HCT116 (cell line): ENCODE measurements at regions not wholly inside any gene's neighbourhood (a gene's known extent, or its start where the extent isn't known, plus 50 kb on each side); places are given as distances from the start of the nearest gene placed in this dataset.

ENCODE experiments used
- EZH2phosphoT487 ChIP-seq: fragments of 200-600 bp; IDR thresholded peaks from 2 replicates; pipeline ENCODE4 v1.6.1; 2018; ENCODE audit warnings: antibody characterized with exemption, borderline replicate concordance
- POLR2A ChIP-seq: IDR thresholded peaks from 2 replicates; pipeline ENCODE4 v1.7.0; 2011; ENCODE audit warnings: borderline replicate concordance; ENCODE audit not compliant: insufficient read depth, insufficient read length; ENCODE audit errors: extremely low read depth

- TF ChIP-seq POLR2A (no peak), EZH2phosphoT487 (no peak)
Measured at GRCh38 chr7:68601826-68602225, 996.4 kb upstream of the AUTS2 start.
